GM20000 (cell line): ENCODE measurements at regions not wholly inside any gene's neighbourhood (a gene's known extent, or its start where the extent isn't known, plus 50 kb on each side); places are given as distances from the start of the nearest gene placed in this dataset.

Experiments used
- DNase-seq: peaks from one replicate; pipeline ENCODE4 v3.0.0; 2012; ENCODE audit warnings: low spot score
- TF ChIP-seq, protein P1 (sequence below): IDR thresholded peaks from 2 replicates; pipeline ENCODE4 v1.5.1; 2012; ENCODE audit warnings: mild to moderate bottlenecking, control low read depth; ENCODE audit errors: extremely low read depth, missing control alignments

DNA sequence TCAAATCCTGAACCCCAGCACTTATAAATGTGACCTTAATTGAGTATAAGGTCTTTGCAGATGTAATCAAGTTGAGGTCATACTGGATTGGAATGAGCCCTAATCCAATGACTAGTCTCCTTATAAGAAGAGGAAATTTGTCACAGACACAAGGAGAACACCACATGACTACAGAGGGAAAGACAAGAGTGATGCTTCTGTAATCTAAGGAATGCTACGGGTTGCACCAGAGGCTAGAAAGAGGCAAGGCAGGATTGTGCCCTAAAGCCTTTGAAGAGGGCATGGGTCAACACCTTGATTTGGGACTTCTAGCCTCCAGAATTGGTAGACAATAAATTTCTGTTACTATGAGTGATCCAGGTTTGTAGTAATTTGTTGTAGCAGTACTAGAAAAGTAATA, 135.0 kb downstream of the FOXG1 start:
- TF ChIP-seq, protein P1, sequence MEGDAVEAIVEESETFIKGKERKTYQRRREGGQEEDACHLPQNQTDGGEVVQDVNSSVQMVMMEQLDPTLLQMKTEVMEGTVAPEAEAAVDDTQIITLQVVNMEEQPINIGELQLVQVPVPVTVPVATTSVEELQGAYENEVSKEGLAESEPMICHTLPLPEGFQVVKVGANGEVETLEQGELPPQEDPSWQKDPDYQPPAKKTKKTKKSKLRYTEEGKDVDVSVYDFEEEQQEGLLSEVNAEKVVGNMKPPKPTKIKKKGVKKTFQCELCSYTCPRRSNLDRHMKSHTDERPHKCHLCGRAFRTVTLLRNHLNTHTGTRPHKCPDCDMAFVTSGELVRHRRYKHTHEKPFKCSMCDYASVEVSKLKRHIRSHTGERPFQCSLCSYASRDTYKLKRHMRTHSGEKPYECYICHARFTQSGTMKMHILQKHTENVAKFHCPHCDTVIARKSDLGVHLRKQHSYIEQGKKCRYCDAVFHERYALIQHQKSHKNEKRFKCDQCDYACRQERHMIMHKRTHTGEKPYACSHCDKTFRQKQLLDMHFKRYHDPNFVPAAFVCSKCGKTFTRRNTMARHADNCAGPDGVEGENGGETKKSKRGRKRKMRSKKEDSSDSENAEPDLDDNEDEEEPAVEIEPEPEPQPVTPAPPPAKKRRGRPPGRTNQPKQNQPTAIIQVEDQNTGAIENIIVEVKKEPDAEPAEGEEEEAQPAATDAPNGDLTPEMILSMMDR: no peak
- DNase-seq: no peak

DNA sequence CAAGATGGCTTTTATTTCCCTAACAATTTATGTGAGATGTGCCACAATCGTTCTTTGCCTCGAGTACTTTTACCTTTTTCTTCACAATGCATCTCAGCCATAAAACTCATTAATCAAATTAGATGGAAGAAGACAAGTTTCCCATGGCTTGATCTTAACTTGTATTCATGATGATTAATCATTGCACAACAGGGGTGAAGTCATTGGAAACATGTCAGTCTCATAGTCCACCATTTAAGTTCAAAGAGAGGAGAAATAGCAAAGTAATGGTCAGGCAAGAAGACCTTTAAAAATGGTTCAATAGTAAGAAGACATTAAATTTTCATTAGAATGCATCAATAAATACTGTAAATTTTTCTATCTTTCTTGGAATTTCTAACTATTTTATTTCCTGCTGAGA, 136.3 kb downstream of the FOXG1 start:
- no peak for DNase-seq

DNA sequence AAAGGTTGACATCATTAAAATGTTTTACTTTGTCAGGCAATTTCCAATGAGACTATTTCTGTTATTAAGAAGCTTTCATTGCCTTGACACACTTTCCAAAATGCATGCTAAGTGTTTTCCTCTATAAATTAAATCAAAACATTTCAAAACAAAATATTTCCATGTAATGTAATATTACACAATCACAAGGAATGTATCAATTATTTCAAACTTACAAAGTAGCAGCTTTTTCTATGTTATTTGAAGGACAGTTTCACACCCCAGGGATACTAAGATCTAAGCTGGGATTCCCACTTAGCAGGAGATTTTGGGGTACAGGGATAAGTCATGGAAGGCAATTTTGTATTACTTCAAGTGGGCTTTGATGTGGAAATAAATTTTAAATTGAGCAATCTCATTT, 144.9 kb downstream of the FOXG1 start:
- TF ChIP-seq, protein P1: no peak
- DNase-seq: no peak

More for the DNA sequence above, 136.3 kb downstream of the FOXG1 start:
- TF ChIP-seq, protein P1: no peak

DNA sequence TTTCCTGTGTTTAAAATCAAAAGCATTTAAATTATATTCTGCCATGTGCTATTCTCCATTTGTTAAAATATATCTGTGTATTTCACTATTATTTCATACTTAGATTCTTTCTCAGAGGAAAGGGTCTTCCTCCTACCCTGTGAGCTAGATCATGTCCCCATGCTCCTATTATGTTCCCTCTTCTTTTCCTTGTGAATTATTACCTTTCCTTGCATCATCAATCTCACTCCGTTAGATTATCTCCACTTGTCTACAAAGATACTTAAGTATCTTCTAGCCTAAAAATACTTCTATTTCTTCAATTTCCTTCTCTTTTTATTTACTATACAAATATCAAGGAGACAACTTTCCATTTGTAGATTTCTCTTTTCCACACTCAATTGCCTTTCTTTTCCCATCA, 146.5 kb downstream of the FOXG1 start:
- TF ChIP-seq, protein P1: no peak
- no peak for DNase-seq

DNA sequence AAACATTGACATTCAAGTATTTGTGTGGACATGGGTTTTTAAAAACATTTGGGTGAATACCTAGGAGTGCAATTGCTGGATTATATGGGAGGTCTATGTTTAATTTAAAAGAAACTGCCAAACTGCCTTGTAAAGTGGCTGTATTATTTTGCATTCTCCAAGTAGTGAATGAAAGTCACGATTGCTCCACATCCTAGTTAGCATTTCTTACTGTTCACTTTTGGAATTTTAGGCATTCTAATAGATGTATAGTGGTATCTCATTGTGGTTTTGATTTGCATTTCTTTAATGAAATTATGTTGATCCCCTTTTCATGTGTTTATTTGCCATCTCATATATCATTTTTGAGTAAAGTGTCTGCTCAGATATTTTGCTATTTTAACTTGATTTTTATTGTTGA, 159.5 kb downstream of the FOXG1 start:
- TF ChIP-seq, protein P1: no peak

DNA sequence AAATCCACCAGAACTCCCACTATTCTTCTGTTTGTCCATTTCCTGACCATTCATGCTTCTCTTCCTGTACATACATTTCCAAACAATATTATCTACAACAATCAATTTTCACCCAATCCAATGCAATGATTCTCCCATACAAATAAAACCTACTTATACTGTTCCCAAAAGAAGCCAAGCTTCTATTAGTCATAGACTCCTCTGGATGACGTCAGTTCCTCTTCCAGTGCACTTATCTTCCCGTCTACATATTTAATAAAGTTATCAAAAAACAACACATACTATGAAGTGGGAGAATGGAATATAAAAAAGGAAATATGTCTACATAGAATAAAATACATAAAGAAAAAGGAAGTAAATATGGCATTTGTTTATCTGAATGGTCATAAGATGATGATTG, 165.4 kb downstream of the FOXG1 start:
- DNase-seq: no peak
- TF ChIP-seq, protein P1: no peak

More for the DNA sequence above, 159.5 kb downstream of the FOXG1 start:
- DNase-seq: no peak

DNA sequence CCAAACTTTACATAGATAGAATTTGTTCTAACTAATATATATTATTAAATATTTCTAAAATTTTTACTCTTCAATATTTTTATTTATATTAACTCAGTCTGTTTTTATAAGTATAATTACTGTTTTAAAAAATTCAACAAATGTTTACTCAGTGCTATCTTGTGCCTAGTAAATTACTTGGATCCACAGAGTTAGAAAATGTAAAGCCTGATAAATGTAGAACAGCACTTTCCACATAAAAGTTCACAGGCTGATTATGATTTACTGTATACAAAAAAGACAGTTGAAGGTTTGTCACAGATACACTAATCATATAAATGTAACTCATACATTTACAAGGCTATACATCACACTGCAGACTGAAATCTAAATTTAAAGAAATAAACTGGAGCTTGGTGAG, 170.0 kb downstream of the FOXG1 start:
- TF ChIP-seq, protein P1: no peak
- DNase-seq: no peak
